ENCODE measurements at regions not wholly inside any gene's neighbourhood (a gene's known extent, or its start where the extent isn't known, plus 50 kb on each side); places are given as distances from the start of the nearest gene placed in this dataset.

GRCh38 chr21:21690068-21690665, 692.0 kb downstream of the NCAM2 start:
- H3K4me2 ChIP-seq (ENCODE audit: insufficient read depth in 1 of 2, low read depth in 2 of 2, low read length in 2 of 2) = no peak overlapping the region
- no peaks in the 10 kb centered on the region for H3K79me1 ChIP-seq (ENCODE audit: low read depth, low read length)
- H3K4me1 ChIP-seq (replicated peaks in 1 of 4; ENCODE audit: control insufficient read depth in 3 of 4, insufficient read depth in 4 of 4, low read length in 3 of 4) = no peaks in the 10 kb centered on the region
- ChIA-PET CTCF (ENCODE audit: partially characterized antibody) (interaction anchor here (0.6 to 1.7 kb wide), 4 partner anchors 179 to 686 kb away, joined by 3 to 6 read pairs (median 4); no protein-coding TSS in a partner anchor), POLR2A (ENCODE audit: partially characterized antibody) (no interaction called here)
- no peaks in the 10 kb centered on the region for H3K9me3 ChIP-seq (ENCODE audit: insufficient read depth in 2 of 2, low read depth in 1 of 2, low read length in 1 of 2)
- no peak overlapping the region for H4K91ac ChIP-seq (replicated peaks; ENCODE audit: insufficient read length, low read length)
- H3K23me2 ChIP-seq (ENCODE audit: low read depth, low read length) = no peaks in the 10 kb centered on the region
- no peak overlapping the region for H4K5ac ChIP-seq (ENCODE audit: insufficient read length, low read depth, low read length)
- no peak overlapping the region for H2BK20ac ChIP-seq (ENCODE audit: low read length)
- no peak overlapping the region for H3K9ac ChIP-seq (replicated peaks in 1 of 4; ENCODE audit: extremely low read depth in 1 of 4, low read depth in 3 of 4, low read length in 3 of 4)
- DNase-seq (ENCODE audit: low read depth in 1 of 2, low spot score in 2 of 2) = no peak
- WGBS, 2 experiments (ENCODE audit: extremely low coverage in 1 of 2, insufficient coverage in 1 of 2, insufficient read length in 1 of 2, insufficient replicate concordance in 2 of 2, low coverage in 1 of 2, low lambda C conversion rate in 2 of 2, missing lambda C conversion rate in 1 of 2) = 90% methylated on average over 3 of the region's 3 CpGs; no CpG with 5 or more reads in 1 of the 2 experiments
- H2BK5ac ChIP-seq (ENCODE audit: low read depth, low read length) = no peak overlapping the region
- no peak for TF ChIP-seq SUZ12 (IDR thresholded peaks at IDR 0.05; ENCODE audit: low read length)
- TF ChIP-seq SIRT6 (IDR thresholded peaks at IDR 0.05; ENCODE audit: low read length) = no peak
- TF ChIP-seq TCF12 (IDR thresholded peaks at IDR 0.05; ENCODE audit: low read depth, low read length) = no peak
- TF ChIP-seq EGR1 (IDR thresholded peaks at IDR 0.05; ENCODE audit: borderline replicate concordance, low read depth, low read length) = no peak
- TF ChIP-seq HDAC6 (IDR thresholded peaks at IDR 0.05; ENCODE audit: low read depth, low read length) = no peak
- TF ChIP-seq FOSL1 (IDR thresholded peaks at IDR 0.05; ENCODE audit: insufficient read depth, low read depth, low read length) = no peak
- TF ChIP-seq GABPA (IDR thresholded peaks at IDR 0.05; ENCODE audit: borderline replicate concordance, insufficient read depth, low read length) = no peak
- TF ChIP-seq TEAD4 (IDR thresholded peaks at IDR 0.05; ENCODE audit: low read depth, low read length) = no peak
- no peak for TF ChIP-seq CHD2 (IDR thresholded peaks at IDR 0.05; ENCODE audit: low read length)
- no peak for TF ChIP-seq USF2 (IDR thresholded peaks at IDR 0.05; ENCODE audit: low read length)
- no peak for TF ChIP-seq POLR2A (IDR thresholded peaks at IDR 0.05; ENCODE audit: control extremely low read depth in 1 of 2, low read depth in 2 of 2, low read length in 2 of 2)
- no peak for TF ChIP-seq BACH1 (IDR thresholded peaks at IDR 0.05; ENCODE audit: low read length)
- no peak for TF ChIP-seq EP300 (IDR thresholded peaks at IDR 0.05; ENCODE audit: borderline replicate concordance in 1 of 2, low read depth in 2 of 2, low read length in 2 of 2)
- no peaks in the 10 kb centered on the region for H3K79me2 ChIP-seq (ENCODE audit: control insufficient read depth in 1 of 2, insufficient read depth in 2 of 2, low read length in 2 of 2)
- no peak overlapping the region for H3K27ac ChIP-seq (ENCODE audit: low read depth, low read length)
- no peak overlapping the region for H3K18ac ChIP-seq (ENCODE audit: extremely low read depth, low read length)
- H3K27me3 ChIP-seq (replicated peaks in 1 of 4; ENCODE audit: control insufficient read depth in 3 of 4, extremely low read depth in 1 of 4, insufficient read depth in 3 of 4, low read length in 3 of 4) = no peaks in the 10 kb centered on the region
- H3K4me3 ChIP-seq (ENCODE audit: extremely low read depth in 1 of 4, insufficient read depth in 2 of 4, low read depth in 3 of 4, low read length in 4 of 4) = no peak overlapping the region
- H2BK15ac ChIP-seq (ENCODE audit: low read length) = no peak overlapping the region
- H2AK5ac ChIP-seq (ENCODE audit: low read depth, low read length) = no peak overlapping the region
- no peaks in the 10 kb centered on the region for H3K36me3 ChIP-seq (ENCODE audit: control insufficient read depth in 2 of 4, insufficient read depth in 4 of 4, low read length in 3 of 4)
- no peak overlapping the region for H2BK12ac ChIP-seq (ENCODE audit: low read depth, low read length)
- H4K20me1 ChIP-seq (replicated peaks in 1 of 2; ENCODE audit: control insufficient read depth in 1 of 2, insufficient read depth in 2 of 2, low read length in 2 of 2) = no peaks in the 10 kb centered on the region
- no peak overlapping the region for H3K4ac ChIP-seq (replicated peaks; ENCODE audit: insufficient read length, low read depth, low read length)
- no peak overlapping the region for H3K14ac ChIP-seq (ENCODE audit: insufficient read length)
- no peak overlapping the region for H4K8ac ChIP-seq (ENCODE audit: extremely low read depth, insufficient read depth, low read length)
- no peak overlapping the region for H2AFZ ChIP-seq (ENCODE audit: low read length)
- H2BK120ac ChIP-seq (replicated peaks; ENCODE audit: low read depth, low read length) = no peak overlapping the region
- no peak overlapping the region for H3K23ac ChIP-seq (ENCODE audit: insufficient read length)
- H3K56ac ChIP-seq (replicated peaks; ENCODE audit: insufficient read length, low read depth, low read length) = no peak overlapping the region
- no peak for FAIRE-seq

Measured in H1 (cell line).